Keratinocyte (primary cell): ENCODE measurements at regions not wholly inside any gene's neighbourhood (a gene's known extent, or its start where the extent isn't known, plus 50 kb on each side); places are given as distances from the start of the nearest gene placed in this dataset.

Experiments used
- DNase-seq: peaks from one replicate; pipeline ENCODE4 v3.0.0-alpha.2; 2011; ENCODE audit warnings: low read depth, missing footprints, low spot score
- FAIRE-seq: peaks from 2 replicates; lab custom pipeline; 2011; peaks lifted over from hg19 to GRCh38; lab: Jason Lieb, UNC
- H2AFZ ChIP-seq: 2 replicates; pipeline ENCODE4 v1.6.0; 2012; ENCODE audit warnings: low read length, control low read depth, inconsistent platforms; ENCODE audit not compliant: control insufficient read depth
- H3K27ac ChIP-seq: 2 replicates; pipeline ENCODE4 v1.5.1; 2011; ENCODE audit warnings: low read length; ENCODE audit not compliant: control insufficient read depth, insufficient read depth
- H3K27me3 ChIP-seq: 3 replicates; pipeline ENCODE4 v1.6.0; 2011; ENCODE audit warnings: low read length; ENCODE audit not compliant: control insufficient read depth, insufficient read depth; ENCODE audit errors: extremely low read depth
- H3K36me3 ChIP-seq, 2 experiments: 2 replicates in 1 of 2; 3 replicates in 1 of 2; pipeline ENCODE4 v1.5.1; 2011; ENCODE audit warnings: low read length in 2 of 2, mild to moderate bottlenecking in 1 of 2; ENCODE audit not compliant: control insufficient read depth in 2 of 2, insufficient read depth in 2 of 2; ENCODE audit errors: extremely low read depth in 1 of 2
- H3K4me1 ChIP-seq: 3 replicates; pipeline ENCODE4 v1.5.1; 2011; ENCODE audit warnings: low read length; ENCODE audit not compliant: control insufficient read depth, insufficient read depth; ENCODE audit errors: extremely low read depth
- H3K4me2 ChIP-seq: 3 replicates; pipeline ENCODE4 v1.6.0; 2011; ENCODE audit warnings: low read depth, low read length; ENCODE audit not compliant: control insufficient read depth, insufficient read depth; ENCODE audit errors: extremely low read depth
- H3K4me3 ChIP-seq, 3 experiments: fragments of 200-600 bp in 1 of 3; sonication (generic) in 1 of 3; 2 replicates in 2 of 3; 3 replicates in 1 of 3; pipeline ENCODE4 v1.5.1; 2011 to 2016; ENCODE audit warnings: low read length in 3 of 3, mild to moderate bottlenecking in 3 of 3, control low read depth in 2 of 3, inconsistent platforms in 1 of 3, low read depth in 1 of 3, mixed read lengths in 1 of 3, mixed run types in 1 of 3, moderate library complexity in 1 of 3; ENCODE audit not compliant: control insufficient read depth in 2 of 3, insufficient read depth in 2 of 3; ENCODE audit errors: extremely low read depth in 1 of 3
- H3K79me2 ChIP-seq: 2 replicates; pipeline ENCODE4 v1.6.0; 2012; ENCODE audit warnings: low read length; ENCODE audit not compliant: control insufficient read depth, insufficient read depth
- H3K9ac ChIP-seq: 3 replicates; pipeline ENCODE4 v1.6.0; 2011; ENCODE audit warnings: low read length; ENCODE audit not compliant: control insufficient read depth, insufficient read depth; ENCODE audit errors: extremely low read depth
- H3K9me1 ChIP-seq: 3 replicates; pipeline ENCODE4 v1.6.0; 2011; ENCODE audit warnings: low read length; ENCODE audit not compliant: control insufficient read depth, insufficient read depth; ENCODE audit errors: extremely low read depth
- H3K9me3 ChIP-seq: 2 replicates; pipeline ENCODE4 v1.5.1; 2012; ENCODE audit warnings: low read depth, low read length; ENCODE audit not compliant: control insufficient read depth
- H4K20me1 ChIP-seq: 3 replicates; pipeline ENCODE4 v1.6.0; 2011; ENCODE audit warnings: low read length; ENCODE audit not compliant: control insufficient read depth, insufficient read depth; ENCODE audit errors: extremely low read depth
- CTCF ChIP-seq, 3 experiments: IDR thresholded peaks in 1 of 3; conservative IDR thresholded peaks in 1 of 3; optimal IDR thresholded peaks in 1 of 3; 2 replicates in 2 of 3; 3 replicates in 1 of 3; pipeline versions ENCODE3 to v1.5.1; 2011; ENCODE audit warnings: low read length in 3 of 3, mild to moderate bottlenecking in 3 of 3, moderate library complexity in 2 of 3, control low read depth in 1 of 3, inconsistent platforms in 1 of 3; ENCODE audit not compliant: insufficient read depth in 2 of 3; ENCODE audit errors: extremely low read depth in 1 of 3
- EZH2 ChIP-seq: IDR thresholded peaks from one replicate; pipeline ENCODE4 v1.6.1; 2012; ENCODE audit warnings: inconsistent platforms, mild to moderate bottlenecking, low read length, moderate library complexity
- dilution Hi-C: fragments of 300-500 bp; cut with MboI; formaldehyde crosslinking; loops from one replicate; pipeline ENCODE4 v1.7.0; 2020; ENCODE audit warnings: low sequenced_read_pairs; ENCODE audit not compliant: extremely low pct_ligation_motif_present

GRCh38 chr4:72858328-72858727, 211.2 kb downstream of the COX18 start:
- H3K27me3 ChIP-seq, result no peaks in the 10 kb centered on the region
- no peaks in the 10 kb centered on the region for H3K36me3 ChIP-seq
- H3K9ac ChIP-seq, result no peak overlapping the region
- TF ChIP-seq EZH2 (no peak), CTCF (optimal IDR thresholded peaks at IDR 0.05 in 1 of 3, IDR thresholded peaks at IDR 0.05 in 1 of 3, conservative IDR thresholded peaks at IDR 0.05 in 1 of 3; ENCODE audit: extremely low read depth in 1 of 3, insufficient read depth in 2 of 3, low read length in 3 of 3) (no peak)
- dilution Hi-C loops, result no loop called here
- no peaks in the 10 kb centered on the region for H3K4me1 ChIP-seq
- no peak overlapping the region for H3K4me3 ChIP-seq
- no peaks in the 10 kb centered on the region for H3K9me1 ChIP-seq
- H3K9me3 ChIP-seq, result no peaks in the 10 kb centered on the region
- no peak overlapping the region for H3K27ac ChIP-seq
- H3K79me2 ChIP-seq, result no peaks in the 10 kb centered on the region
- no peak for DNase-seq
- no peak for FAIRE-seq
- no peak overlapping the region for H3K4me2 ChIP-seq
- no peak overlapping the region for H2AFZ ChIP-seq
- no peaks in the 10 kb centered on the region for H4K20me1 ChIP-seq

GRCh38 chr4:72857787-72858186, 211.7 kb downstream of the COX18 start:
- no peak overlapping the region for H3K9ac ChIP-seq
- FAIRE-seq, result no peak
- TF ChIP-seq CTCF (optimal IDR thresholded peaks at IDR 0.05 in 1 of 3, IDR thresholded peaks at IDR 0.05 in 1 of 3, conservative IDR thresholded peaks at IDR 0.05 in 1 of 3; ENCODE audit: extremely low read depth in 1 of 3, insufficient read depth in 2 of 3, low read length in 3 of 3), result no peak
- TF ChIP-seq EZH2, result no peak

More at GRCh38 chr4:72857787-72858186, 211.7 kb downstream of the COX18 start:
- Histone ChIP-seq H3K4me3 (no peak overlapping the region), H3K4me2 (no peak overlapping the region), H3K36me3 (no peaks in the 10 kb centered on the region), H3K4me1 (no peaks in the 10 kb centered on the region), H3K27ac (no peak overlapping the region), H3K9me1 (no peaks in the 10 kb centered on the region), H3K79me2 (no peaks in the 10 kb centered on the region), H2AFZ (no peak overlapping the region), H3K9me3 (no peaks in the 10 kb centered on the region), H3K27me3 (no peaks in the 10 kb centered on the region), H4K20me1 (no peaks in the 10 kb centered on the region)
- no peak for DNase-seq
- dilution Hi-C loops, result no loop called here
